GM12874 (cell line): ENCODE measurements at regions not wholly inside any gene's neighbourhood (a gene's known extent, or its start where the extent isn't known, plus 50 kb on each side); places are given as distances from the start of the nearest gene placed in this dataset.

Experiments
- TF ChIP-seq, protein P1 (sequence below): IDR thresholded peaks from 2 replicates; pipeline ENCODE4 v1.5.1; 2011; ENCODE audit warnings: low read depth, mild to moderate bottlenecking, control low read depth, low read length, moderate library complexity; ENCODE audit not compliant: insufficient read depth

DNA sequence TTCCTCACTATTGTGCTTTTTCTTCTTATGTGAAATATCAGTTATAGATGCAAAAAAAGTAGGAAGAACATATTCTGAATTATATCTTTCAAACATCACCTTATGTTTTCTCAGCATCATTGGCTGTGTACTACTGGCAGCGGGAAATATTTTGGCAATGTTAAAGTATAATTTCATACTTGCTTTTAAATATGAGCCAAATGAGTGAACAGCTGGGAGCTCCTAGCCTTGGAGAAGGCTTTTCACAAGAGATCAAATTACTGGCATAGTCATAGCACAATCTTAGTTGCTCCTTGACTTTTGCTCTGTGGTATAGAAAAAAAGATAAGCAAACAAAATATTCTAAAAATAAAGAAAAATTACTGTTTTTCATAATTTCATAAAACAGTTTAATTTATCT lies 1575.8 kb upstream of the PABPC4L start:
- TF ChIP-seq, protein P1, sequence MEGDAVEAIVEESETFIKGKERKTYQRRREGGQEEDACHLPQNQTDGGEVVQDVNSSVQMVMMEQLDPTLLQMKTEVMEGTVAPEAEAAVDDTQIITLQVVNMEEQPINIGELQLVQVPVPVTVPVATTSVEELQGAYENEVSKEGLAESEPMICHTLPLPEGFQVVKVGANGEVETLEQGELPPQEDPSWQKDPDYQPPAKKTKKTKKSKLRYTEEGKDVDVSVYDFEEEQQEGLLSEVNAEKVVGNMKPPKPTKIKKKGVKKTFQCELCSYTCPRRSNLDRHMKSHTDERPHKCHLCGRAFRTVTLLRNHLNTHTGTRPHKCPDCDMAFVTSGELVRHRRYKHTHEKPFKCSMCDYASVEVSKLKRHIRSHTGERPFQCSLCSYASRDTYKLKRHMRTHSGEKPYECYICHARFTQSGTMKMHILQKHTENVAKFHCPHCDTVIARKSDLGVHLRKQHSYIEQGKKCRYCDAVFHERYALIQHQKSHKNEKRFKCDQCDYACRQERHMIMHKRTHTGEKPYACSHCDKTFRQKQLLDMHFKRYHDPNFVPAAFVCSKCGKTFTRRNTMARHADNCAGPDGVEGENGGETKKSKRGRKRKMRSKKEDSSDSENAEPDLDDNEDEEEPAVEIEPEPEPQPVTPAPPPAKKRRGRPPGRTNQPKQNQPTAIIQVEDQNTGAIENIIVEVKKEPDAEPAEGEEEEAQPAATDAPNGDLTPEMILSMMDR: no peak

- TF ChIP-seq, protein P1: no peak
These were observed 1574.3 kb upstream of the PABPC4L start for GRCh38 chr4:135775909-135776308.

- TF ChIP-seq, protein P1: no peak
These were observed 1568.9 kb upstream of the PABPC4L start for GRCh38 chr4:135770505-135770904.

- TF ChIP-seq, protein P1: no peak
These were observed 1543.3 kb upstream of the PABPC4L start for GRCh38 chr4:135744928-135745327.

GRCh38 chr4:135741583-135741982 lies 1540.0 kb upstream of the PABPC4L start:
- TF ChIP-seq, protein P1: no peak

DNA sequence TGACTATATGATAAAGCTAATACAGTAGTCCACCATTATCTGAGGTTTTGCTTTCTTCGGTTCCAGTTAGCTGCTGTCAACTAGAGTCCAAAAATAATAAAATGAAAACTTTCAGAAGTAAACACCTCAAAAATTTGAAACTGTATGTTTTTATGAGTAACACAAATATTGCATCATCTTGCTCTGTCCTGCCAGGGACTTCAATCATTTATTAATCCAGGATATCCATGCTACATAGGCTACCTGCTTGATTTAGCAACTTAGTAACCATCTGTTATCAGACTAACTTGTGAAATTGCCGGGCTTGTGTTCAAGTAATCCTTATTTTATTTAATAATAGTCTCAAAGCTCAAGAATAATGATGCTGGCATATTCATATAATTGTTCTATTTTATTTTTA lies 1537.8 kb upstream of the PABPC4L start:
- TF ChIP-seq, protein P1: no peak

DNA sequence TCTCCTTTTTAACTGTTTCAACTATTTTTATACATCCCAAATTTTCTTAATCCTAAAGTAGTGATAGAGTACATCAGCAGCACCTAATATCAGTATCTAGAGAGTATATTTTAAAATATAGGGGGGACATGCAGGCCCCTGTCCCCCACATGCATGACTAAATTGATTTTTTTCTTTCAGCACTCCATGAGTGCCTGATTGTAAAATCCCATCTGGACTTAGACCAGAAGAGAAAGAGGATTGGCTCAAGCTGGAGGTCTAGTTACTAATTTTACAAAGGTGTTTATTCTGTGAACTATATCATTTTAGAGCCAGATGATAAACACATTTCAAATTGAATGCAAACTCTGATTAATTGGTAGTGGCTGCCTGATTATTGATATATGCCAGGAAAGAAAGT lies 1533.9 kb upstream of the PABPC4L start:
- TF ChIP-seq, protein P1: no peak

DNA sequence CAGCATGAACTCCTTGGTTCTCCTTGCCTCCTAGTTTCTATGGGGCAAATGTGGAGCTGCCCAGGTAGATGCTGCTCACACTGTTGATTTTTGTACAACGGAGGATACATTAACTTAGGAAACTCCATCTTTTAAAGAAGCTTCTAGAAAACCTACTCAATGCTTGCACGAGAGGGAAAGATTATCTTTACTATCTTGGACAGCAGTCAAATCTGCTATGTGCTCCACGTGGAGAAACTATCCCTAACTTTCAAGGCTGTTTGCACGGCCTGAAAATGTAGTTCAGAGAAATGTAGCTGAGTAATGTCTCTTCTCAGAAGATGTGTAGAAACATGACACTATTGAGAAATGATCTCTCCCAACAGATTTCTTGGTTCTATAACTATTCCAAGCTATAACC lies 1530.9 kb upstream of the PABPC4L start:
- TF ChIP-seq, protein P1: no peak
